Nephron progenitor cell (in vitro differentiated cells): ENCODE measurements at regions not wholly inside any gene's neighbourhood (a gene's known extent, or its start where the extent isn't known, plus 50 kb on each side); places are given as distances from the start of the nearest gene placed in this dataset.

Source experiments
- DNase-seq: peaks from one replicate; pipeline ENCODE4 v3.0.0; 2021
- H3K27ac Mint-ChIP-seq: 2 replicates; pipeline ENCODE4 v1.8.0; 2021; ENCODE audit warnings: mild to moderate bottlenecking, moderate library complexity, mixed read lengths
- H3K27me3 Mint-ChIP-seq: 2 replicates; pipeline ENCODE4 v1.8.0; 2021; ENCODE audit warnings: mild to moderate bottlenecking, low read depth, mixed read lengths; ENCODE audit not compliant: poor library complexity
- H3K36me3 Mint-ChIP-seq: 2 replicates; pipeline ENCODE4 v1.8.0; 2021; ENCODE audit warnings: low read depth, mixed read lengths
- H3K4me1 Mint-ChIP-seq: 2 replicates; pipeline ENCODE4 v1.8.0; 2021; ENCODE audit warnings: mixed read lengths
- H3K4me3 Mint-ChIP-seq: 2 replicates; pipeline ENCODE4 v1.8.0; 2021; ENCODE audit warnings: mild to moderate bottlenecking, moderate library complexity, mixed read lengths
- H3K9me3 Mint-ChIP-seq: 2 replicates; pipeline ENCODE4 v1.8.0; 2021; ENCODE audit warnings: mild to moderate bottlenecking, moderate library complexity, mixed read lengths
- TF ChIP-seq, protein P1 (sequence below): fragments of 200-600 bp; sonication (generic); IDR thresholded peaks from 2 replicates; pipeline ENCODE4 v1.5.0; 2021; ENCODE audit warnings: antibody characterized with exemption

GRCh38 chr16:73871088-73871733 is 425.4 kb upstream of the PSMD7 start:
- no peak overlapping the region for H3K27ac Mint-ChIP-seq
- DNase-seq, result no peak
- no peaks in the 10 kb centered on the region for H3K9me3 Mint-ChIP-seq
- H3K27me3 Mint-ChIP-seq, result no peaks in the 10 kb centered on the region
- H3K4me3 Mint-ChIP-seq, result no peak overlapping the region
- H3K36me3 Mint-ChIP-seq, result no peaks in the 10 kb centered on the region
- H3K4me1 Mint-ChIP-seq, result no peaks in the 10 kb centered on the region
- TF ChIP-seq, protein P1, sequence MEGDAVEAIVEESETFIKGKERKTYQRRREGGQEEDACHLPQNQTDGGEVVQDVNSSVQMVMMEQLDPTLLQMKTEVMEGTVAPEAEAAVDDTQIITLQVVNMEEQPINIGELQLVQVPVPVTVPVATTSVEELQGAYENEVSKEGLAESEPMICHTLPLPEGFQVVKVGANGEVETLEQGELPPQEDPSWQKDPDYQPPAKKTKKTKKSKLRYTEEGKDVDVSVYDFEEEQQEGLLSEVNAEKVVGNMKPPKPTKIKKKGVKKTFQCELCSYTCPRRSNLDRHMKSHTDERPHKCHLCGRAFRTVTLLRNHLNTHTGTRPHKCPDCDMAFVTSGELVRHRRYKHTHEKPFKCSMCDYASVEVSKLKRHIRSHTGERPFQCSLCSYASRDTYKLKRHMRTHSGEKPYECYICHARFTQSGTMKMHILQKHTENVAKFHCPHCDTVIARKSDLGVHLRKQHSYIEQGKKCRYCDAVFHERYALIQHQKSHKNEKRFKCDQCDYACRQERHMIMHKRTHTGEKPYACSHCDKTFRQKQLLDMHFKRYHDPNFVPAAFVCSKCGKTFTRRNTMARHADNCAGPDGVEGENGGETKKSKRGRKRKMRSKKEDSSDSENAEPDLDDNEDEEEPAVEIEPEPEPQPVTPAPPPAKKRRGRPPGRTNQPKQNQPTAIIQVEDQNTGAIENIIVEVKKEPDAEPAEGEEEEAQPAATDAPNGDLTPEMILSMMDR, result no peak

DNA sequence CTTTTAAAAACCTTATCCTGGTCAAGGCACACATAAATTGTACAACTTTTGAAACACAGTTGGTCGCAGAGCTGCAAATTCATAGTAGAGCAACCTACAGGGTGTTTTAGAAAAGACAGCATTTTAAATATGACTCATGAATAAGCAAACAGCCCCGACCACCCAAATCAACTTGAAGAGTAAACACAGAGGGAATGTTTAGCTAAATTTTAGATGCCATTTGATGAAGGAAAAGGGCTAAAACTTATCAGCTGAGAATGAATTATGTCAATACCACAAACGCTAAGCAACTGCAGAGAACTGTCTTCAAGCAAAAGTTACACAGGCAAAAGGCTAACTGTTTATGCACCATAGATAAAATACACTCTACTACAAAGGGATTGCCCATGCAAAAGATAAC is 427.5 kb upstream of the PSMD7 start:
- Mint-ChIP-seq H3K4me3 (no peak overlapping the region), H3K27ac (no peak overlapping the region), H3K27me3 (no peaks in the 10 kb centered on the region), H3K4me1 (no peaks in the 10 kb centered on the region), H3K36me3 (no peaks in the 10 kb centered on the region), H3K9me3 (no peaks in the 10 kb centered on the region)
- no peak for DNase-seq
- TF ChIP-seq, protein P1, result no peak

DNA sequence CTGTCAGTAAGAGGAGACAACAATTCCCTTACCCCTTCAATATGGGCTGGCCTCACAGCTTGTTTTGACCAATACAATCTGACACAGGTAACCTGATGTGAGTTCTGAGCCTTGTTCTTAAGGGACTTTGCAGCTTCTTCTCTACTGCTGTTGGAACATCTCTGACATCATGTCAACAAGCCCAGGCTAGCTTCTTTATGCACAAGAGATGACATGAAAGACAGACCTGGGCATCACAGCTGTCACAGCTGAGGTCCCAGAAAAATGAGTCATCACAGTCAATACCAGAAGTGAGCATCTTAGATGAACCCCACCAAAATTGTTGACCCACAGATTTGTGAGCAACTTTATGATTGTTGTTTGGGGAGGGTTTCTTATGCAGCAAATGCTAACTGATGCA is 431.7 kb upstream of the PSMD7 start:
- H3K4me3 Mint-ChIP-seq, result no peak overlapping the region
- no peak for DNase-seq
- H3K27me3 Mint-ChIP-seq, result peaks cover 9% of the 10 kb centered on the region
- H3K27ac Mint-ChIP-seq, result no peak overlapping the region
- no peaks in the 10 kb centered on the region for H3K9me3 Mint-ChIP-seq
- H3K36me3 Mint-ChIP-seq, result no peaks in the 10 kb centered on the region
- TF ChIP-seq, protein P1, result no peak
- peaks cover 12% of the 10 kb centered on the region for H3K4me1 Mint-ChIP-seq

DNA sequence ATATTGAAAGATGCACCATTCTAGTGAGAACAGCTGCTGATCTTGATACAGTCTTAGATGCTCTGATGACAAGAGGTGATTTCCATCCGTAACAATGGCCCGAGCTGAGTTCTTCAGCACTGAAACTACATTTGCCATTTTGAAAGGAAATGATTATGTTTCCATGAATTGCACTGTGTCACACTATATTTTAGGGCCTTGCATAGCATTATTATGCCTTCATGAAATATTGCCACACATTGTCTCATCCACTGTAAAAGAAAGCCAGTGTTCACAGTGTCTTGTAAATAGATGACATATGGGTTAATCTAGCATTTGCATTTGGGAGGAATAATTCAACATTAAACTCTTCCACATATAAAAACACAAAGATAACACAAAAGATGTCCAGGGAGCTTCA is 438.3 kb upstream of the PSMD7 start:
- Mint-ChIP-seq H3K27me3 (peaks cover 20% of the 10 kb centered on the region), H3K9me3 (peaks cover 9% of the 10 kb centered on the region), H3K36me3 (no peaks in the 10 kb centered on the region), H3K27ac (no peak overlapping the region), H3K4me3 (no peak overlapping the region), H3K4me1 (peaks cover 13% of the 10 kb centered on the region)
- DNase-seq, result no peak
- TF ChIP-seq, protein P1, result no peak

- TF ChIP-seq, protein P1, result no peak
- peaks cover 10% of the 10 kb centered on the region for H3K27me3 Mint-ChIP-seq
Observed at GRCh38 chr16:73853968-73854367, 442.6 kb upstream of the PSMD7 start.

DNA sequence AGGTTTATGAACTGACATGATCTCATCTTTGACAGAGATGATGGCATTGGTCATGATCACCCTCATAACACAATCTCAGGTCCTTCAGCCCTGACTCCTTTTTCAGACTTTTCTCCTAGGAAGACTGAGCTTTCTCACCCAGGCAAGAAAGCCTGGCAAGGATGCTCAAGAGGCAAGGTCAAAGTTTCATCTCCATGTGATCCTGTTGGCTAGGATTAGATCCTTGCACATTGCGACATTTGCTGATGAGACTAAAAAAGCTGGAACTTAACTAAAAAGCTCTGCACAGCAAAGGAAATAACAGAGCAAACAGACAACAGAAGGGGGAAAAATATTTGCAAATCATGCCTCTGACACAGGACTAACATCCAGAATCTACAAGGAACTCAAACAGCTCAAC is 444.1 kb upstream of the PSMD7 start:
- TF ChIP-seq, protein P1, result no peak
- no peaks in the 10 kb centered on the region for H3K36me3 Mint-ChIP-seq
- peaks cover 8% of the 10 kb centered on the region for H3K27me3 Mint-ChIP-seq

More at GRCh38 chr16:73853968-73854367, 442.6 kb upstream of the PSMD7 start:
- Mint-ChIP-seq H3K9me3 (peaks cover 9% of the 10 kb centered on the region), H3K4me3 (no peak overlapping the region), H3K36me3 (no peaks in the 10 kb centered on the region), H3K4me1 (no peaks in the 10 kb centered on the region), H3K27ac (no peak overlapping the region)
- no peak for DNase-seq

More for the DNA sequence above, 444.1 kb upstream of the PSMD7 start:
- DNase-seq, result no peak
- Mint-ChIP-seq H3K4me1 (no peaks in the 10 kb centered on the region), H3K27ac (no peak overlapping the region), H3K4me3 (no peak overlapping the region), H3K9me3 (peaks cover 9% of the 10 kb centered on the region)
